HG02852 (cell line): ENCODE measurements at regions not wholly inside any gene's neighbourhood (a gene's known extent, or its start where the extent isn't known, plus 50 kb on each side); places are given as distances from the start of the nearest gene placed in this dataset.
"Not testable (repeated sequence)": the region's sequence is repeated elsewhere in the genome, so short reads cannot be mapped to it uniquely, and the experiment has no call there.

Source experiments
- ATAC-seq: cut with Tn5 transposase; IDR thresholded peaks from one replicate; pipeline ENCODE4 v1.9.1; 2021; ENCODE audit warnings: mild to moderate bottlenecking, moderate library complexity; ENCODE audit not compliant: unreplicated experiment

GRCh38 chr18:75773618-75774017, 346.1 kb upstream of the SMIM21 start:
- no peak for ATAC-seq

DNA sequence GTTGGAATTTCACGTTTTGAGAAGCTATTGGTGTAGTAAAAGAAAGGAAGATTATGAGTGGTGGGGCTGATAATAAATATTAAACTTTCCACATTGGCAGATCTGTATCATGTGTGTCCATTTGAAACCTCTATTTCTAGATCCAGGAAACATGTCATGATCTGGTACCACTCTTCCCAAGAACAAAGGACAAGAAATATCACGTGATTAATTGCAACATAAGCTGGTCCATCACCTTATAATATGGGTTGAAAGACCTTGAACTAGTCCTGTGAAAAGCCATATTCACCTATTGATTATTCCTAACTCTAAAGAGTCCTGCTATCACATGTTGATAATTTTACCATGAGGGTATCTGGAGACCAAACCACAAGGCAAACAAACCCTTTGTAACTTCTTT, 335.3 kb upstream of the SMIM21 start:
- ATAC-seq: no peak

DNA sequence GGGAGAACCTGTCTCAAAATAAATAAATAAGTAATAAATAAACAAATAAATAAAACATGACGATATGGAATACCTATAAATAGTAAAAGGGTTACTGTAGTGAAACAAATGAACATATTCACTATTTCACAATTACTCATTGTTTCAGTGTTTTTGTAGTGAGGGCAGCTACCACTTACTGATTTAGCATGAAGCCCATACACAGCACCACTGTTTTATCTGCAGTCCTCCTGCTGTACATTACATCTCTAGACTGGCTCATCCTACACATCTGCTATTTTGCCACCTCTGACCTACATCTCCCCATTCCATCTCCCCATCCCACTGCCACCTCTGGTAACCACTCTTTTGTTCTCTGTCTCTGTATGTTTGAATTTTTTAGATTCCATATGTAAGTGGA, 332.7 kb upstream of the SMIM21 start:
- no peak for ATAC-seq

DNA sequence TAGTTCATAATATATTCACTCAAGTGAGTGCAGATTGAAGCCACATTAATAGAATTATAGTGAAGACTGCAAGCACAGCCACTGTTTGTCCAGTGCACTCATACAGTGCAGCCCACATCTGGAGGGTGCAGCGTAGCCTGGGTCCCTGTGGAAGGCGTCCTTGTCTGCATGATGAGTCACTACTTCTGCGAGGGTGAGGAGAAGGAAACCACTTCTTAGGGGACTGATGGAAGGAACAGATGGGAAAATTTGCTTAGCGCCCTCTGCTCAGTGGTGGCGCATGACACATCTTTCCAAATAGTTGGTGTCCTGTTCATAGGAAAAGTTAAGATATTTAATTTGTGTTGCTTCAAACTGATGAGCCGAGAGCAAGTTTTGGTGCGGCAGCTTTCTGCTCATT, 330.4 kb upstream of the SMIM21 start:
- ATAC-seq: no peak

GRCh38 chr18:75754433-75754832, 326.9 kb upstream of the SMIM21 start:
- no peak for ATAC-seq

- no peak for ATAC-seq
Observed at GRCh38 chr18:75753753-75754152, 326.2 kb upstream of the SMIM21 start.

DNA sequence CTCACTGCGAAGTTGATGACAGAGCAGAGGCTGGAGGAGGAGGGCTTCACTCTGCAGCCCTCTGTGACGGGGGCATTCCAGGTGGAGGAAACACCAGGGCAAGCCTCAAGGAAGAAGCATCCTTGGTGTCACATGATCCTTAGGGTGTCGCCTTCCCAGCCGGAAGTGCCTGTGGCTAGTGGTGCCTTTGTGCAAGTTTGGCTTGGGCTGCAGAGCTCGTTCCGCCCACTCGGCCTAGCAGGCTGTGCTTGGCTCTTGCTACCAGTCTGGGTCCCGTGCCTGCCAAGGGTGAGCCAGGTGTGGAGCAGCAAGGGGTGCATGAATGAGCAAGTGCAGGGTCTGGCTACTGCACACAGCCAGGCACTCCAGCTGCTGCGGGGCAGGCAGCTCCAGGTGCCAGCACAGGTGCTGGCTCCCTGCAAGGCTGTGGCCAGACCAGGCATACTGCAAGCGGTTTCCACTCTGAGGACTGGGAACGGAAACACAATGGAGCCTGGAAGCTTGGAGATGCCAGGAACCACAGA, 325.3 kb upstream of the SMIM21 start:
- no peak for ATAC-seq

- ATAC-seq: no peak
Observed at GRCh38 chr18:75745147-75745546, 317.6 kb upstream of the SMIM21 start.

GRCh38 chr18:75742516-75742915, 315.0 kb upstream of the SMIM21 start:
- no peak for ATAC-seq

- no peak for ATAC-seq
Observed at GRCh38 chr18:75739682-75740081, 312.2 kb upstream of the SMIM21 start.

GRCh38 chr18:75735291-75735690, 307.8 kb upstream of the SMIM21 start:
- ATAC-seq: no peak

DNA sequence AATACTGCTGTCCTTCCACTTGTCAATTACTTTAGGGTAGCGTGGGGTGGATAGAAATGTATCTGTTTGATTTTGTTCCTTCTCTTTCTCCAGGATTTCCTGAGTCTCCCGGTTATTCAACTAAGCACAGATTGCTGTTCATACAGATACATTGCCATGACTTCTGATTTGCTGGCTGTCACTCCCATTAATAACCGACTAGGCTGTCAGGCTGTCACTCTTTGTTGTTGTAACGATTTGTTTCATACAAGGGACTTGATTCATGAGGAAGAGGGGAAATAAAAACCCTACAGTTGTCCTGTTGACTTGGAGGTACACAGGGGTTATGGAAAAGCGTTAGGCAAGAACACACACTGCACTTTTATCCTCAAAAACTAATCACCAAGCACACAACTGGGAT, 302.7 kb upstream of the SMIM21 start:
- no peak for ATAC-seq

- ATAC-seq: no peak
Observed at GRCh38 chr18:75728621-75729020, 301.1 kb upstream of the SMIM21 start.

GRCh38 chr18:75727456-75727855, 300.0 kb upstream of the SMIM21 start:
- no peak for ATAC-seq

DNA sequence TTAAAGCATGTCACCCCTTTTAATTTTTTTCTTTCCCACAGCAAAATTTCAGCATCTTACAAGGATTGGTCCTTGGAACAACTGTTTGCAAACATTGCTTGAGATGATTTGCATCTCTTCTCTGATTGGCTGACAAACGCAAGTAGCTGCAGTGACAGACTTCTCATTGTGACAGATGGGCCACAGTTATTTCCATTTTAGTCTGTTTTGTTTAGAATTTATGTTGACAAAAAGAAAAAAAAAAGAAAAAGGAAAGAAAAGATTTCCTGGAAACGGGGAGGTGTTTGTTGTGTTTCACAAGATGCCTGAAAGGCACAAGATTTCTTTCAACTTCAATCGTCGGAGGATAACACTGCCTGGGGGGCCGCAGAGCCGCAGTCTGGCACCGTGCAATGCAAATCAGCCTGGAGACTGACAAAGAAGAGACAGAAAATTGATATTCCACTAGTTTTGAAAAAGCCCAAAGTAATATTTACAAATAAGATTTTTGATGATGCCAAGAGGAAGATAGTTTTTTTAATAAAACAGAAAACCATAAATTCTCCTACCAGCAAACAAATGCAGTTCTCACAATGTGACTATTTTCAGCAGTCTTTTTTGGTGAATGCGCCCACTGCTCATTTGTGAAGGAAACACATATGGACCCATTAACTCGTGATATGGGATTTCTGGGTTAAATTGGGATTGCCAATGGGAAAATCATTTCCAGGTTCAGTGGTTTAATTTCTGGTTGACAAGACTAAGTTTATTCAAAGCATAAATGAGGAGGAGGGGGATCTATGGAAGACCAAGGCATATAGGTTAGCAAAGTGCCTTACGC, 296.2 kb upstream of the SMIM21 start:
- no peak for ATAC-seq

- ATAC-seq: no peak
Observed at GRCh38 chr18:75714766-75715165, 287.3 kb upstream of the SMIM21 start.

- ATAC-seq: not testable (repeated sequence)
Observed at GRCh38 chr18:75712124-75712867, 284.8 kb upstream of the SMIM21 start.

DNA sequence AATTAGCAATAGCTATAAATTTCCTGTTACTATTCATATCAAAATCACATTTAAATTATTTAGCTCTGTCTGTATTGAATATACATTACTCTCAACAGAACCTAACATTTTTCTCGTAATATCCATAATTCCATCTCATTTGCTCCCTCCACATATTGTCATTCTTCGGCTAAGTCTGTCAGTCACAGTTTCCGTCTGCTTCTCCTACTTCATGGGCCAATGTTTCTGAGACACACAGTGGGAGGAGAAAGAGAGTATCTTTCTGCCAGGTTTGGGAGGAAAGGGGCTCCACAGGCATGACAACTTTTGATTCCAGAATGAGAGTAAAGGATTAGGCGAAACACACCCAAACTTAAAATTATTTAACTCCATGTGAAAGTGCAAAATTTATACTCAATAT, 273.1 kb upstream of the SMIM21 start:
- no peak for ATAC-seq

DNA sequence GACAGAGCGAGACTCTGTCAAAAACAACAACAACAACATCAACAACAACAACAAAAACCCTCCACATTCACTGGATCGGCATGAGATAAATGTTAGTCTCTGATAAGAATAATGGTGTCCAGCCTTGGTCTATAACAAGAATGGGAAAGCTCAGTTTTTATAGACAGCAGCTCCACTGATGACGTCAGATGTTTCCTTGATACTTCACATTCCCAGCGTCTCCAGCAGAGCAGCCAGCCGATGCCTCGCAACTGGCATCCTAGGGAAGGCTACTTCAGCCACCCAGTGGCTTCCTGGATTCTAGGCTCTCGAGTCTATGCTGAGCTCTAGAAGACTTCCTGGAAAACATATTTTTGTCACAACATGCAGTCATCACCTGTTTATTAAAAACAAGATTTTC, 271.4 kb upstream of the SMIM21 start:
- no peak for ATAC-seq

GRCh38 chr18:75697493-75697892, 270.0 kb upstream of the SMIM21 start:
- no peak for ATAC-seq

DNA sequence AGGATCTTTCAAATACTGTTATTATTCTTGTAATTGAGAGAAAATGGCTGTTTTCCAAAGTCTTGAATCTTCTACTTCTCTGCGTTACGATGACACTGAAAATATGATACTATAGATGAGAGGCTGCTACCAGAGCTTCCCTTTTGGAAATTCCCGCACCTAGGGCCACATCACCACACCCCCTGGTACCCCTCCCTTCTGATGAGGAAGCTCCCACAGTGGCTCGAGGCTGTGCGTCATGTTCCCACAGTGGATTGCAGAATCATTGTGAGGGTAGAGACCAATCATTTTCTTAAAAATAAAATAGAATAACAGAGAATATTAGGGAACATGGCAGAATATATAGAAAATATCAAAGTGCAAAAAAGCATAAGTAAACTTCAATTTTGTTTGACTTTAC, 268.9 kb upstream of the SMIM21 start:
- no peak for ATAC-seq

GRCh38 chr18:75694292-75694691, 266.8 kb upstream of the SMIM21 start:
- no peak for ATAC-seq
